GM18508 (cell line): ENCODE measurements at regions not wholly inside any gene's neighbourhood (a gene's known extent, or its start where the extent isn't known, plus 50 kb on each side); places are given as distances from the start of the nearest gene placed in this dataset.
"Not testable (repeated sequence)": the region's sequence is repeated elsewhere in the genome, so short reads cannot be mapped to it uniquely, and the experiment has no call there.

Source experiments
- ATAC-seq: cut with Tn5 transposase; IDR thresholded peaks from one replicate; pipeline ENCODE4 v1.9.1; 2021; ENCODE audit warnings: moderate number of reproducible peaks; ENCODE audit not compliant: insufficient read depth, unreplicated experiment

GRCh38 chrX:87465757-87466156 is 51.8 kb upstream of the KLHL4 start:
- not testable (repeated sequence) for ATAC-seq
